ENCODE measurements at regions not wholly inside any gene's neighbourhood (a gene's known extent, or its start where the extent isn't known, plus 50 kb on each side); places are given as distances from the start of the nearest gene placed in this dataset.

GRCh38 chr21:35198982-35199732, 150.1 kb upstream of the RUNX1 start:
- Histone ChIP-seq H2BK20ac (ENCODE audit: low read depth, low read length, poor library complexity, severe bottlenecking) (no peak overlapping the region), H2AFZ (ENCODE audit: low read length) (no peak overlapping the region), H3K4me2 (ENCODE audit: insufficient read depth, insufficient read length, low read length) (no peak overlapping the region), H3T11ph (ENCODE audit: low read length) (no peak overlapping the region), H2BK5ac (ENCODE audit: insufficient read length, low read length) (no peak overlapping the region), H4K8ac (replicated peaks; ENCODE audit: insufficient read length, low read depth, low read length) (no peak overlapping the region), H3K9me3 (ENCODE audit: control insufficient read depth, low read depth, low read length) (no peaks in the 10 kb centered on the region), H3K79me1 (ENCODE audit: insufficient read depth, low read depth, low read length, poor library complexity, severe bottlenecking) (no peaks in the 10 kb centered on the region), H2BK120ac (ENCODE audit: low read depth, low read length, poor library complexity, severe bottlenecking) (no peak overlapping the region), H2BK12ac (ENCODE audit: insufficient read length, low read depth, low read length) (no peak overlapping the region), H3K23ac (ENCODE audit: insufficient read length, low read depth, low read length) (no peak overlapping the region), H3K9ac (ENCODE audit: extremely low read depth, insufficient read length, low read length) (no peak overlapping the region), H3K23me2 (ENCODE audit: insufficient read length, low read depth, low read length, poor library complexity, severe bottlenecking) (no peaks in the 10 kb centered on the region), H3K18ac (ENCODE audit: insufficient read length, low read depth, low read length) (no peak overlapping the region), H2AK5ac (ENCODE audit: insufficient read length, low read length) (no peak overlapping the region), H3K14ac (ENCODE audit: insufficient read depth, low read length) (no peak overlapping the region), H4K91ac (ENCODE audit: insufficient read length, low read depth, low read length) (no peak overlapping the region), H4K20me1 (ENCODE audit: control insufficient read depth, insufficient read depth, insufficient read length) (no peaks in the 10 kb centered on the region), H3K4me1 (ENCODE audit: insufficient read depth, low read length) (no peaks in the 10 kb centered on the region), H3K27ac (ENCODE audit: insufficient read length, low read depth, low read length) (no peak overlapping the region), H4K5ac (ENCODE audit: insufficient read length, low read depth, low read length) (no peak overlapping the region), H2BK15ac (ENCODE audit: low read depth, low read length) (no peak overlapping the region), H3K79me2 (ENCODE audit: insufficient read depth, low read length) (no peaks in the 10 kb centered on the region), H3K4ac (ENCODE audit: low read depth, low read length) (no peak overlapping the region), H3K27me3 (ENCODE audit: insufficient read depth, low read length) (no peaks in the 10 kb centered on the region), H3K56ac (ENCODE audit: insufficient read length, low read depth, low read length) (no peak overlapping the region)
- Mint-ChIP-seq H3K4me3 (no peak overlapping the region), H3K4me1 (no peaks in the 10 kb centered on the region), H3K9me3 (peaks cover 0 to 3% of the 10 kb centered on the region in 2 experiments; a peak in 2 of 5 replicates), H3K27ac (no peak overlapping the region), H3K27me3 (ENCODE audit: low read depth) (no peaks in the 10 kb centered on the region), H3K36me3 (ENCODE audit: insufficient read depth in 1 of 3, low read depth in 3 of 3) (no peaks in the 10 kb centered on the region; a peak in 1 of 7 replicates)
- WGBS (ENCODE audit: extremely low coverage, insufficient read length, low lambda C conversion rate), result no CpG with 5 or more reads among the region's 6 CpGs
- no peak for DNase-seq
- no peak for TF ChIP-seq CTCF (conservative IDR thresholded peaks at IDR 0.05)

All from H9 (cell line).